Osteocyte (in vitro differentiated cells): ENCODE measurements at regions not wholly inside any gene's neighbourhood (a gene's known extent, or its start where the extent isn't known, plus 50 kb on each side); places are given as distances from the start of the nearest gene placed in this dataset.

Experiments
- DNase-seq: peaks from one replicate; pipeline ENCODE4 v3.0.0; 2021; ENCODE audit warnings: mixed read lengths; ENCODE audit not compliant: unreplicated experiment; ENCODE audit errors: extremely low spot score
- H3K27ac Mint-ChIP-seq: one replicate; pipeline ENCODE4 v1.8.0; 2021; ENCODE audit warnings: mild to moderate bottlenecking, mixed read lengths; ENCODE audit not compliant: unreplicated experiment
- H3K27me3 Mint-ChIP-seq: one replicate; pipeline ENCODE4 v1.8.0; 2021; ENCODE audit warnings: mixed read lengths; ENCODE audit not compliant: unreplicated experiment
- H3K36me3 Mint-ChIP-seq: one replicate; pipeline ENCODE4 v1.8.0; 2021; ENCODE audit warnings: mixed read lengths; ENCODE audit not compliant: unreplicated experiment
- H3K4me1 Mint-ChIP-seq: one replicate; pipeline ENCODE4 v1.8.0; 2021; ENCODE audit warnings: mixed read lengths; ENCODE audit not compliant: unreplicated experiment
- H3K4me3 Mint-ChIP-seq: one replicate; pipeline ENCODE4 v1.8.0; 2021; ENCODE audit warnings: mild to moderate bottlenecking, moderate library complexity, mixed read lengths; ENCODE audit not compliant: unreplicated experiment
- H3K9me3 Mint-ChIP-seq: one replicate; pipeline ENCODE4 v1.8.0; 2021; ENCODE audit warnings: mixed read lengths; ENCODE audit not compliant: unreplicated experiment
- CTCF ChIP-seq: fragments of 200-600 bp; sonication (generic); IDR thresholded peaks from 2 replicates; pipeline ENCODE4 v1.5.0; 2021; ENCODE audit warnings: antibody characterized with exemption, mild to moderate bottlenecking, moderate library complexity

GRCh38 chr4:163582703-163583102, 88.2 kb downstream of the TMA16 start:
- no peak overlapping the region for H3K4me3 Mint-ChIP-seq

GRCh38 chr4:163587867-163588266, 93.4 kb downstream of the TMA16 start:
- Mint-ChIP-seq H3K27me3 (peaks cover 3% of the 10 kb centered on the region), H3K9me3 (no peaks in the 10 kb centered on the region), H3K4me1 (no peaks in the 10 kb centered on the region), H3K4me3 (no peak overlapping the region), H3K36me3 (no peaks in the 10 kb centered on the region), H3K27ac (no peak overlapping the region)
- TF ChIP-seq CTCF, result peak; percentile 19
- DNase-seq, result no peak

More at GRCh38 chr4:163582703-163583102, 88.2 kb downstream of the TMA16 start:
- Mint-ChIP-seq H3K27me3 (peaks cover 7% of the 10 kb centered on the region), H3K4me1 (no peaks in the 10 kb centered on the region), H3K9me3 (no peaks in the 10 kb centered on the region), H3K27ac (no peak overlapping the region), H3K36me3 (no peaks in the 10 kb centered on the region)
- no peak for TF ChIP-seq CTCF
- DNase-seq, result no peak

GRCh38 chr4:163588532-163588931, 94.0 kb downstream of the TMA16 start:
- H3K27ac Mint-ChIP-seq, result no peak overlapping the region
- DNase-seq, result no peak
- no peaks in the 10 kb centered on the region for H3K4me1 Mint-ChIP-seq
- no peak overlapping the region for H3K4me3 Mint-ChIP-seq
- H3K36me3 Mint-ChIP-seq, result no peaks in the 10 kb centered on the region
- peaks cover 3% of the 10 kb centered on the region for H3K27me3 Mint-ChIP-seq
- TF ChIP-seq CTCF, result no peak
- no peaks in the 10 kb centered on the region for H3K9me3 Mint-ChIP-seq

GRCh38 chr4:163590103-163590502, 95.6 kb downstream of the TMA16 start:
- Mint-ChIP-seq H3K4me3 (no peak overlapping the region), H3K9me3 (no peaks in the 10 kb centered on the region), H3K27me3 (peaks cover 6% of the 10 kb centered on the region), H3K36me3 (no peaks in the 10 kb centered on the region), H3K27ac (no peak overlapping the region), H3K4me1 (no peaks in the 10 kb centered on the region)
- TF ChIP-seq CTCF, result no peak
- no peak for DNase-seq

- Mint-ChIP-seq H3K27ac (no peak overlapping the region), H3K9me3 (no peaks in the 10 kb centered on the region), H3K4me1 (no peaks in the 10 kb centered on the region), H3K27me3 (peaks cover 7% of the 10 kb centered on the region), H3K4me3 (no peak overlapping the region), H3K36me3 (no peaks in the 10 kb centered on the region)
- TF ChIP-seq CTCF, result no peak
- DNase-seq, result no peak
Measured at GRCh38 chr4:163590619-163591264, 96.3 kb downstream of the TMA16 start.
